H1 (cell line): ENCODE measurements at regions not wholly inside any gene's neighbourhood (a gene's known extent, or its start where the extent isn't known, plus 50 kb on each side); places are given as distances from the start of the nearest gene placed in this dataset.

Experiments used
- CTCF ChIA-PET: fragments of 300-600 bp; sonication (Branson Sonifier 250); formaldehyde crosslinking; loops from one replicate; lab custom pipeline; 2021; ENCODE audit not compliant: partially characterized antibody; lab: Charles Lee
- POLR2A ChIA-PET: fragments of 300-600 bp; sonication (Branson Sonifier 250); formaldehyde crosslinking; loops from one replicate; lab custom pipeline; 2021; ENCODE audit warnings: inconsistent platforms; ENCODE audit not compliant: partially characterized antibody; lab: Charles Lee
- DNase-seq, 2 experiments: peaks; one replicate each; pipeline versions ENCODE4 v3.0.0 to v3.0.0-alpha.2; 2010 to 2022; ENCODE audit warnings: low spot score in 2 of 2, low read depth in 1 of 2, mixed read lengths in 1 of 2
- FAIRE-seq: peaks from 2 replicates; lab custom pipeline; 2011; peaks lifted over from hg19 to GRCh38; lab: Jason Lieb, UNC
- H2AFZ ChIP-seq: 2 replicates; pipeline ENCODE4 v1.8.1; 2012; ENCODE audit warnings: low read length, inconsistent platforms
- H2AK5ac ChIP-seq: 2 replicates; pipeline ENCODE4 v1.6.1; 2013; ENCODE audit warnings: low read depth, low read length
- H2BK120ac ChIP-seq: replicated peaks from 2 replicates; pipeline ENCODE3; 2013; ENCODE audit warnings: low read depth, low read length, inconsistent platforms
- H2BK12ac ChIP-seq: 2 replicates; pipeline ENCODE4 v1.6.1; 2013; ENCODE audit warnings: low read depth, low read length
- H2BK15ac ChIP-seq: 2 replicates; pipeline ENCODE4 v1.6.1; 2013; ENCODE audit warnings: low read length
- H2BK20ac ChIP-seq: 2 replicates; pipeline ENCODE4 v1.6.1; 2013; ENCODE audit warnings: low read length
- H2BK5ac ChIP-seq: 2 replicates; pipeline ENCODE4 v1.6.1; 2013; ENCODE audit warnings: low read depth, low read length
- H3K14ac ChIP-seq: 2 replicates; pipeline ENCODE4 v1.6.1; 2013; ENCODE audit warnings: inconsistent platforms; ENCODE audit not compliant: insufficient read length
- H3K18ac ChIP-seq: 2 replicates; pipeline ENCODE4 v1.6.1; 2013; ENCODE audit warnings: low read length; ENCODE audit errors: extremely low read depth
- H3K23ac ChIP-seq: 2 replicates; pipeline ENCODE4 v1.6.1; 2013; ENCODE audit warnings: inconsistent platforms; ENCODE audit not compliant: insufficient read length
- H3K23me2 ChIP-seq: 2 replicates; pipeline ENCODE4 v1.6.1; 2013; ENCODE audit warnings: low read depth, low read length
- H3K27ac ChIP-seq: 2 replicates; pipeline ENCODE4 v1.6.1; 2011; ENCODE audit warnings: low read depth, low read length, inconsistent platforms
- H3K27me3 ChIP-seq, 4 experiments: replicated peaks in 1 of 4; 1 replicate in 1 of 4; 2 replicates in 3 of 4; pipeline versions ENCODE4 v1.6.1 to v1.8.1; 2011 to 2013; ENCODE audit warnings: low read length in 3 of 4, mild to moderate bottlenecking in 3 of 4, inconsistent platforms in 2 of 4, mixed read lengths in 2 of 4, moderate library complexity in 1 of 4; ENCODE audit not compliant: control insufficient read depth in 3 of 4, insufficient read depth in 3 of 4; ENCODE audit errors: extremely low read depth in 1 of 4
- H3K36me3 ChIP-seq, 4 experiments: 2 replicates each; pipeline versions ENCODE4 v1.6.1 to v1.8.1; 2011 to 2013; ENCODE audit warnings: mild to moderate bottlenecking in 4 of 4, low read length in 3 of 4, moderate library complexity in 2 of 4, control low read depth in 1 of 4, inconsistent platforms in 1 of 4; ENCODE audit not compliant: insufficient read depth in 4 of 4, control insufficient read depth in 2 of 4
- H3K4ac ChIP-seq: replicated peaks from 2 replicates; pipeline ENCODE3; 2013; ENCODE audit warnings: low read length, low read depth, mixed read lengths, inconsistent platforms; ENCODE audit not compliant: insufficient read length
- H3K4me1 ChIP-seq, 4 experiments: replicated peaks in 1 of 4; 1 replicate in 1 of 4; 2 replicates in 3 of 4; pipeline versions ENCODE4 v1.6.1 to v1.8.1; 2011 to 2013; ENCODE audit warnings: low read length in 3 of 4, inconsistent platforms in 2 of 4, mixed read lengths in 1 of 4; ENCODE audit not compliant: insufficient read depth in 4 of 4, control insufficient read depth in 3 of 4
- H3K4me2 ChIP-seq, 2 experiments: 2 replicates each; pipeline versions ENCODE4 v1.6.1 to v1.8.1; 2011 to 2013; ENCODE audit warnings: low read depth in 2 of 2, low read length in 2 of 2, control low read depth in 1 of 2, inconsistent platforms in 1 of 2, mild to moderate bottlenecking in 1 of 2; ENCODE audit not compliant: insufficient read depth in 1 of 2
- H3K4me3 ChIP-seq, 4 experiments: fragments of 200-600, 300-600 bp in 1 of 4; sonication (generic), shearing (Covaris generic), sonication (Bioruptor Twin) in 1 of 4; 2 replicates each; pipeline versions ENCODE4 v1.5.1 to v1.8.1; 2011 to 2016; ENCODE audit warnings: low read length in 4 of 4, low read depth in 3 of 4, control low read depth in 2 of 4, inconsistent platforms in 2 of 4, mild to moderate bottlenecking in 2 of 4, mixed read lengths in 1 of 4, moderate library complexity in 1 of 4; ENCODE audit not compliant: insufficient read depth in 2 of 4; ENCODE audit errors: extremely low read depth in 1 of 4
- H3K56ac ChIP-seq: replicated peaks from 2 replicates; pipeline ENCODE3; 2013; ENCODE audit warnings: low read depth, mild to moderate bottlenecking, mixed read lengths, low read length, inconsistent platforms; ENCODE audit not compliant: insufficient read length
- H3K79me1 ChIP-seq: 2 replicates; pipeline ENCODE4 v1.6.1; 2013; ENCODE audit warnings: low read depth, low read length, control low read depth
- H3K79me2 ChIP-seq, 2 experiments: 2 replicates each; pipeline versions ENCODE4 v1.6.1 to v1.8.1; 2012 to 2013; ENCODE audit warnings: low read length in 2 of 2, mild to moderate bottlenecking in 2 of 2, inconsistent platforms in 1 of 2; ENCODE audit not compliant: insufficient read depth in 2 of 2, control insufficient read depth in 1 of 2
- H3K9ac ChIP-seq, 4 experiments: replicated peaks in 1 of 4; 1 replicate in 1 of 4; 2 replicates in 3 of 4; pipeline versions ENCODE4 v1.6.1 to v1.8.1; 2011 to 2013; ENCODE audit warnings: low read depth in 3 of 4, low read length in 3 of 4, control low read depth in 2 of 4, mild to moderate bottlenecking in 2 of 4, moderate library complexity in 2 of 4, inconsistent platforms in 1 of 4; ENCODE audit errors: extremely low read depth in 1 of 4
- H3K9me3 ChIP-seq, 2 experiments: 2 replicates each; pipeline versions ENCODE4 v1.6.1 to v1.8.1; 2012 to 2013; ENCODE audit warnings: mild to moderate bottlenecking in 2 of 2, moderate library complexity in 2 of 2, control low read depth in 1 of 2, inconsistent platforms in 1 of 2, low read depth in 1 of 2, low read length in 1 of 2, mixed read lengths in 1 of 2; ENCODE audit not compliant: insufficient read depth in 2 of 2
- H4K20me1 ChIP-seq, 2 experiments: replicated peaks in 1 of 2; 2 replicates each; pipeline versions ENCODE3 to v1.8.1; 2011 to 2013; ENCODE audit warnings: inconsistent platforms in 2 of 2, low read length in 2 of 2, mild to moderate bottlenecking in 1 of 2; ENCODE audit not compliant: insufficient read depth in 2 of 2, control insufficient read depth in 1 of 2
- H4K5ac ChIP-seq: 2 replicates; pipeline ENCODE4 v1.6.1; 2013; ENCODE audit warnings: low read length, low read depth, mixed read lengths, inconsistent platforms; ENCODE audit not compliant: insufficient read length
- H4K8ac ChIP-seq: 2 replicates; pipeline ENCODE4 v1.8.0; 2013; ENCODE audit warnings: mild to moderate bottlenecking, moderate library complexity, low read length, inconsistent platforms; ENCODE audit not compliant: insufficient read depth; ENCODE audit errors: extremely low read depth
- H4K91ac ChIP-seq: replicated peaks from 2 replicates; pipeline ENCODE3; 2013; ENCODE audit warnings: low read length, mixed read lengths, inconsistent platforms; ENCODE audit not compliant: insufficient read length
- KDM4A ChIP-seq: IDR thresholded peaks from one replicate; pipeline ENCODE4 v1.7.1; 2012; ENCODE audit warnings: low read depth, mild to moderate bottlenecking, moderate library complexity, low read length, inconsistent platforms; ENCODE audit not compliant: severe bottlenecking
- SUZ12 ChIP-seq: fragments of 200-600 bp; sonication (generic); IDR thresholded peaks from 2 replicates; pipeline ENCODE4 v1.6.1; 2012; ENCODE audit warnings: mild to moderate bottlenecking, inconsistent platforms, low read length, moderate library complexity, mixed read lengths
- WGBS, 2 experiments: shearing (Covaris generic) in 1 of 2; methylation state at CpG; one replicate each; pipeline versions ENCODE4 v1.1.6 to v1.1.7; 2013 to 2015; ENCODE audit warnings: low lambda C conversion rate in 2 of 2, mixed read lengths in 2 of 2, inconsistent platforms in 1 of 2, low coverage in 1 of 2, missing lambda C conversion rate in 1 of 2; ENCODE audit not compliant: insufficient replicate concordance in 2 of 2, insufficient coverage in 1 of 2, insufficient read length in 1 of 2; ENCODE audit errors: extremely low coverage in 1 of 2, missing lambda C conversion rate in 1 of 2; 5-methylcytosine and 5-hydroxymethylcytosine counted together

GRCh38 chr13:66139701-66140100, 1090.4 kb downstream of the PCDH9 start:
- Histone ChIP-seq H3K79me1 (no peaks in the 10 kb centered on the region), H3K27me3 (no peaks in the 10 kb centered on the region), H4K20me1 (no peaks in the 10 kb centered on the region), H3K56ac (no peak overlapping the region), H2BK120ac (no peak overlapping the region), H3K27ac (no peak overlapping the region), H3K14ac (no peak overlapping the region), H2AFZ (no peak overlapping the region), H2BK12ac (no peak overlapping the region), H3K4me2 (no peak overlapping the region), H3K79me2 (no peaks in the 10 kb centered on the region), H3K9ac (no peak overlapping the region), H2BK5ac (no peak overlapping the region), H2BK20ac (no peak overlapping the region), H4K8ac (no peak overlapping the region), H2AK5ac (no peak overlapping the region), H3K4me3 (no peak overlapping the region), H3K23me2 (no peaks in the 10 kb centered on the region), H2BK15ac (no peak overlapping the region), H3K18ac (no peak overlapping the region), H3K4me1 (no peaks in the 10 kb centered on the region), H3K36me3 (no peaks in the 10 kb centered on the region), H4K91ac (no peak overlapping the region), H3K9me3 (no peaks in the 10 kb centered on the region), H4K5ac (no peak overlapping the region), H3K23ac (no peak overlapping the region), H3K4ac (no peak overlapping the region)
- FAIRE-seq: no peak
- TF ChIP-seq KDM4A (no peak), SUZ12 (no peak)
- DNase-seq: no peak
- ChIA-PET POLR2A (no interaction called here), CTCF (no interaction called here)
- 0% methylated on average over 1 of the region's 1 CpG; no CpG with 5 or more reads in 1 of the 2 experiments for WGBS, 2 experiments
